ENCODE measurements at regions not wholly inside any gene's neighbourhood (a gene's known extent, or its start where the extent isn't known, plus 50 kb on each side); places are given as distances from the start of the nearest gene placed in this dataset.
A peak's percentile ranks its signal among the peaks of the same experiment; 100 is the strongest.
"Not testable (repeated sequence)": the region's sequence is repeated elsewhere in the genome, so short reads cannot be mapped to it uniquely, and the experiment has no call there.

DNA sequence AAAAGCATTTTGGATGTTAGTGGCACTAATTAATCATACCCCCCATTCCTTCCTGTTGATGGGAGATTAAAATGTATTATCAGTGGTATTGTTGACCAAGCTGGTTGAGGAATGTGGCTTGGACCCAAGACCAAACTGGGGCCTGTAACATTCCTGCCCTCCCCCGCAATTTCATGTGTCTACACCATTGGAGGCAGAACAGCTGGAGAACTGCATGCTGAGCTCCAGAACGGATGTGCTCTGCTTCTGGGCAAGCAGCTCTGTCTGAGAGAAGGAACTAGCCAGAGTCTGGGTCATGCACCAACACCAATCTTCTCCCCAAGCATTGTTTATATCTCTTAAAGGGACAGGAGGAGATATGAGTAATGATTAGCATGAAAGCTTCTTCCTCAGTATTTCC is 185.5 kb downstream of the CEP135 start:
- H3K27ac ChIP-seq, result no peak overlapping the region
- H3K27me3 ChIP-seq, result no peaks in the 10 kb centered on the region
- no peak overlapping the region for H3K4me3 ChIP-seq
- H3K36me3 ChIP-seq, result no peaks in the 10 kb centered on the region
- no peaks in the 10 kb centered on the region for H3K4me1 ChIP-seq
- DNase-seq, result no peak
- TF ChIP-seq POLR2A (IDR thresholded peaks at IDR 0.05), result no peak
- TF ChIP-seq, protein P1, sequence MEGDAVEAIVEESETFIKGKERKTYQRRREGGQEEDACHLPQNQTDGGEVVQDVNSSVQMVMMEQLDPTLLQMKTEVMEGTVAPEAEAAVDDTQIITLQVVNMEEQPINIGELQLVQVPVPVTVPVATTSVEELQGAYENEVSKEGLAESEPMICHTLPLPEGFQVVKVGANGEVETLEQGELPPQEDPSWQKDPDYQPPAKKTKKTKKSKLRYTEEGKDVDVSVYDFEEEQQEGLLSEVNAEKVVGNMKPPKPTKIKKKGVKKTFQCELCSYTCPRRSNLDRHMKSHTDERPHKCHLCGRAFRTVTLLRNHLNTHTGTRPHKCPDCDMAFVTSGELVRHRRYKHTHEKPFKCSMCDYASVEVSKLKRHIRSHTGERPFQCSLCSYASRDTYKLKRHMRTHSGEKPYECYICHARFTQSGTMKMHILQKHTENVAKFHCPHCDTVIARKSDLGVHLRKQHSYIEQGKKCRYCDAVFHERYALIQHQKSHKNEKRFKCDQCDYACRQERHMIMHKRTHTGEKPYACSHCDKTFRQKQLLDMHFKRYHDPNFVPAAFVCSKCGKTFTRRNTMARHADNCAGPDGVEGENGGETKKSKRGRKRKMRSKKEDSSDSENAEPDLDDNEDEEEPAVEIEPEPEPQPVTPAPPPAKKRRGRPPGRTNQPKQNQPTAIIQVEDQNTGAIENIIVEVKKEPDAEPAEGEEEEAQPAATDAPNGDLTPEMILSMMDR (IDR thresholded peaks at IDR 0.05), result no peak
- H3K9me3 ChIP-seq, result no peaks in the 10 kb centered on the region

DNA sequence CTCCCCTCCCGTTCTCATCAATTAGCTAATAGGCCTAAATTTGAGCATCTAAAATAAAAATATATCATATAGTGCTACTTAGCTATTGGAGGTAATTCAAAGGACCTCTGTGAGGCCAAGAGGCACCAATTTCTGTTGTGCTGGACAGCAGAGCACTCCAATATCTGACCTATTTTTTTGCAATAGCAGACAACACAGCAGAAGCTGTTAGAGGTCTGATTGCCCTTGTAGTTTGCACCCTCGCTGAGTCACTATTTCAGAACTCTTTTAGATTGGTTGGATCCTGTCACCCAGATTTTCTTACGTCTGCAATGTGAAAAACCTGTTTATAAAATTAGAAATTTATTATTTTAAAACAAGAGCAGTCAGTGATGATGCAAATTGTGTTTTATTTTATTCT is 184.1 kb downstream of the CEP135 start:
- Histone ChIP-seq H3K27me3 (no peaks in the 10 kb centered on the region), H3K36me3 (no peaks in the 10 kb centered on the region), H3K4me1 (no peaks in the 10 kb centered on the region), H3K27ac (no peak overlapping the region), H3K9me3 (no peaks in the 10 kb centered on the region), H3K4me3 (no peak overlapping the region)
- TF ChIP-seq POLR2A (IDR thresholded peaks at IDR 0.05), result no peak
- TF ChIP-seq, protein P1 (IDR thresholded peaks at IDR 0.05), result no peak
- DNase-seq, result no peak

DNA sequence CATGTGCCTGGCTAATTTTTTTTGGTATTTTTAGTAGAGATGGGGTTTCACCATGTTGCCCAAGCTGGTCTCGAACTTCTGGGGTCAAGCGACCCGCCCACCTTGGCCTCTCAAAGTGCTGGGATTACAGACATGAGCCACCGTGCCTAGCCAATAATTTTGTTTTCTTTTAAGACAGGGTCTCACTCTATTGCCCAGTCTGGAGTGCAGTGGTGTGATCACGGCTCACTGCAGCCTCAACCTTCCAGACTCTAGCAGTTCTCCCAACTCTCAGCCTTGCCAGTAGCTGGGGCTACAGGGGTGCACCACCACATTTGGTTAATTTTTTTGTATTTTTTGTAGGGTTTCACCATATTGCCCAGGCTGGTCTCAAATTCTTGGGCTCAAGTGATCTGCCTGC is 183.4 kb downstream of the CEP135 start:
- not testable (repeated sequence) for H3K4me3 ChIP-seq, H3K4me1 ChIP-seq, DNase-seq, H3K27ac ChIP-seq, H3K27me3 ChIP-seq, H3K9me3 ChIP-seq, H3K36me3 ChIP-seq

DNA sequence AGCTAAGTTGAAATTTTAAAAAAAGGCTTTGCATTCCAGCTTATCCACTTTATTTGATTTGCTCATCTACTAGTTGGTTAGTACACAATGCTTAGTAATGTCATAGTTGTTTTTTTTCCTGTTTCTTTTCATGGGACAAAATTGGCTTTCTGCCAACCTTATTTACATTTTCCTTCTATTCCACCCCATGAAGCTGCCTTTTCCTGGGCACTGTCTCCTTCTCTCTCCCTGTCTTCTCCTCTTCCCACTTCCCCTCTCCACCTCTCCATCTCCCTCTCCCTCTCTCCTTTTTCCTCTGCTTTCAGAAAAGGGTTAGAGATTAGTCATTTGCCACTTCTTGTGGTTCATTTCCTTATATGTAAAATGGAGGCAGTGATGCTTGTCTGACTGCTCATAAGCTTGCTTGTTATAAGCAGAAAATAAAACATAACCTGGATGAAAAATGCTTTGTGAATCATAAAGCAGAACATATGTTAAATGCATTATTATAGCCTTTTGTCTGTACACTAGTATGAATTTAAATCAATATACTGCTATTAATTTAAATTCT is 181.9 kb downstream of the CEP135 start:
- H3K27me3 ChIP-seq, result no peaks in the 10 kb centered on the region
- TF ChIP-seq, protein P1 (IDR thresholded peaks at IDR 0.05), result no peak
- no peak for TF ChIP-seq POLR2A (IDR thresholded peaks at IDR 0.05)
- no peak overlapping the region for H3K4me3 ChIP-seq
- no peaks in the 10 kb centered on the region for H3K36me3 ChIP-seq
- no peak overlapping the region for H3K27ac ChIP-seq
- no peaks in the 10 kb centered on the region for H3K4me1 ChIP-seq
- no peak for DNase-seq
- H3K9me3 ChIP-seq, result no peaks in the 10 kb centered on the region

DNA sequence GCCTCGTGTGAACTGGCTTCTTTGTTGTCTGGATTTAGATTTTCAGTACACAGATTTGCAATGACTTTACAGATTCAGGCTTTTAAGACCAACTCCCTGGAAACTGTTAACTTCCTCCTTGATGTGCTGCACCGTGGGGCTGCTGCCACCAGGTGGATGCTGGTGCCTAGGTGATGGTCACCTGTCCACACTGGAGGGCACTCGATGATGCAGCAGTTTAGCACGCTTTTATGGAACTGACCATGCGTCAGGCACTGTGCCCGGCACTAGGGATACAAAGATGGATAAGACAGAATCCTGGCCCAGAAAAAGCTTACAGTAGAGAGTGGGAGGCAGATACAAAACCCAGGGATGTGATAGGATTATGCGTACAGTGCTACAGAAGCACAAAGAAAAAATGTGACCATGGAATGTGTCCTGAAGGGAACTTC is 180.7 kb downstream of the CEP135 start:
- TF ChIP-seq POLR2A (IDR thresholded peaks at IDR 0.05), result no peak
- TF ChIP-seq, protein P1 (IDR thresholded peaks at IDR 0.05), result peak in 4 of 6 experiments; percentile 44 to 88 (median 84)

DNA sequence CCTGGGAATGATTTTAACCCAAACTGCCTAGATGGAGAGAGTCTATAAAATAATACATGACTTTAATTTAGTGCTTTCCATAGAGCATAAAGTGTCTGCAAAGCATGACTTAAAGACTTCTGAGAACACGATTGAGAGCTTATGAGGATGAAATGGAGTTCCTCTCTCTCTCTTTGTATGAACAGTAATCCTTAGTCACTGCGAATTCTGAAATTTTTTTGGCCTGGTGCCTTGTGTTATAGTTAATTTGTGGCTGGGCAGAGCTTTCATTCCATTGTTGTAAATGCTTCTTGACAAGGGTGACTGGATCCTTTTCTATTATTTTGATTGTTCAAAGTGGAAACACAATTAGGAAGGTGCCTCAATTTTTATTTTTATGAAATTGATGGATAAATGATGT is 179.5 kb downstream of the CEP135 start:
- DNase-seq, result no peak
- no peaks in the 10 kb centered on the region for H3K27me3 ChIP-seq

More for the DNA sequence above, 180.7 kb downstream of the CEP135 start:
- Histone ChIP-seq H3K36me3 (no peaks in the 10 kb centered on the region), H3K9me3 (no peaks in the 10 kb centered on the region), H3K27ac (no peak overlapping the region), H3K27me3 (no peaks in the 10 kb centered on the region), H3K4me1 (no peaks in the 10 kb centered on the region), H3K4me3 (no peak overlapping the region)
- DNase-seq, result peak in 2 of 3 donors; percentile 80 to 82

More for the DNA sequence above, 179.5 kb downstream of the CEP135 start:
- no peak for TF ChIP-seq POLR2A (IDR thresholded peaks at IDR 0.05)
- TF ChIP-seq, protein P1 (IDR thresholded peaks at IDR 0.05), result no peak
- Histone ChIP-seq H3K36me3 (no peaks in the 10 kb centered on the region), H3K27ac (no peak overlapping the region), H3K4me1 (no peaks in the 10 kb centered on the region), H3K4me3 (no peak overlapping the region), H3K9me3 (no peaks in the 10 kb centered on the region)

Data from Peyer's patch (tissue), 4 donors.